ENCODE measurements at regions not wholly inside any gene's neighbourhood (a gene's known extent, or its start where the extent isn't known, plus 50 kb on each side); places are given as distances from the start of the nearest gene placed in this dataset.

DNA sequence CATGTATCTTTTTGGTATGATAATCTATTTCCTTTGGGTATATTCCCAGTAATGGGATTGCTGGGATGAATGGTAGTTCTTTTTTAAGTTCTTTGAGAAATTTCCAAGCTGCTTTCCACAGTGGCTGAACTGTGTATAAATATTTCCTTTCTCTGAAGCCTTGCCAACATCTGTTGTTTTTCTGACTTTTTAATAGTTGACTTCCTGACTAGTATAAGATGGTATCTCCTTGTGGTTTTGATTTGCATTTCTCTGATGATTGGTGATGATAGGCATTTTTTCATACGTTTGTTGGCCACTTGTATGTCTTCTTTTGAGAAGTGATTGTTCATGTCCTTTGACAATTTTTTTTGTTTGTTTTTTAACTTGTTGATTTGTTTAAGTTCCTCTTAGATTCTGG lies 61.6 kb upstream of the PCDH17 start:
- TF ChIP-seq CTCF (IDR thresholded peaks at IDR 0.05 in 2 of 3, conservative IDR thresholded peaks at IDR 0.05 in 1 of 3; ENCODE audit: borderline replicate concordance in 1 of 3, insufficient read depth in 1 of 3, low read depth in 2 of 3, low read length in 2 of 3) (no peak), TCF7L2 (IDR thresholded peaks at IDR 0.05; ENCODE audit: borderline replicate concordance, extremely low read depth, insufficient read depth, insufficient read length) (no peak), ELF1 (IDR thresholded peaks at IDR 0.05; ENCODE audit: borderline replicate concordance, low read depth) (no peak), POLR2A (IDR thresholded peaks at IDR 0.05; ENCODE audit: borderline replicate concordance, extremely low read depth, insufficient read depth, insufficient read length) (no peak), POLR2AphosphoS5 (IDR thresholded peaks at IDR 0.05; ENCODE audit: low read depth, low read length) (no peak), CEBPB (IDR thresholded peaks at IDR 0.05; ENCODE audit: low read depth) (no peak), EZH2 (IDR thresholded peaks at IDR 0.05) (no peak), EGR1 (IDR thresholded peaks at IDR 0.05; ENCODE audit: low read depth) (no peak)
